ENCODE measurements at regions not wholly inside any gene's neighbourhood (a gene's known extent, or its start where the extent isn't known, plus 50 kb on each side); places are given as distances from the start of the nearest gene placed in this dataset.

GRCh38 chr13:44236801-44237207, 136.8 kb upstream of the SERP2 start:
- no peak for TF ChIP-seq CTCF (conservative IDR thresholded peaks at IDR 0.05; ENCODE audit: low read depth, low read length)
- H3K4me3 ChIP-seq (ENCODE audit: low read depth, low read length): no peak overlapping the region
- no peak for DNase-seq (ENCODE audit: low read depth)

GRCh38 chr13:44237276-44237767, 136.3 kb upstream of the SERP2 start:
- TF ChIP-seq CTCF (conservative IDR thresholded peaks at IDR 0.05; ENCODE audit: low read depth, low read length): no peak
- peak; percentile 96 for DNase-seq (ENCODE audit: low read depth)
- no peak overlapping the region for H3K4me3 ChIP-seq (ENCODE audit: low read depth, low read length)

GRCh38 chr13:44237881-44238421, 135.7 kb upstream of the SERP2 start:
- TF ChIP-seq CTCF (conservative IDR thresholded peaks at IDR 0.05; ENCODE audit: low read depth, low read length): no peak
- peak; percentile 50 for DNase-seq (ENCODE audit: low read depth)
- H3K4me3 ChIP-seq (ENCODE audit: low read depth, low read length): no peak overlapping the region

- no peak for DNase-seq (ENCODE audit: low read depth)
- no peak for TF ChIP-seq CTCF (conservative IDR thresholded peaks at IDR 0.05; ENCODE audit: low read depth, low read length)
- no peak overlapping the region for H3K4me3 ChIP-seq (ENCODE audit: low read depth, low read length)
Observed at GRCh38 chr13:44240611-44241145, 132.9 kb upstream of the SERP2 start.

GRCh38 chr13:44241638-44242037, 132.0 kb upstream of the SERP2 start:
- TF ChIP-seq CTCF (conservative IDR thresholded peaks at IDR 0.05; ENCODE audit: low read depth, low read length): no peak
- no peak for DNase-seq (ENCODE audit: low read depth)

GRCh38 chr13:44242766-44243165, 130.9 kb upstream of the SERP2 start:
- no peak for DNase-seq (ENCODE audit: low read depth)
- TF ChIP-seq CTCF (conservative IDR thresholded peaks at IDR 0.05; ENCODE audit: low read depth, low read length): no peak

More at GRCh38 chr13:44241638-44242037, 132.0 kb upstream of the SERP2 start:
- H3K4me3 ChIP-seq (ENCODE audit: low read depth, low read length): no peak overlapping the region

More at GRCh38 chr13:44242766-44243165, 130.9 kb upstream of the SERP2 start:
- no peak overlapping the region for H3K4me3 ChIP-seq (ENCODE audit: low read depth, low read length)
